ENCODE measurements at regions not wholly inside any gene's neighbourhood (a gene's known extent, or its start where the extent isn't known, plus 50 kb on each side); places are given as distances from the start of the nearest gene placed in this dataset.

GRCh38 chr4:38268837-38269236 lies 308.6 kb downstream of the PTTG2 start:
- no peaks in the 10 kb centered on the region for H3K4me1 Mint-ChIP-seq (ENCODE audit: low read depth)
- no peaks in the 10 kb centered on the region for H3K36me3 Mint-ChIP-seq (ENCODE audit: low read depth)
- DNase-seq (ENCODE audit: low spot score): no peak
- peaks cover 5% of the 10 kb centered on the region for H3K27me3 Mint-ChIP-seq (ENCODE audit: insufficient read depth)
- no peaks in the 10 kb centered on the region for H3K9me3 Mint-ChIP-seq
- H3K27ac Mint-ChIP-seq: no peak overlapping the region
- no peak overlapping the region for H3K4me3 Mint-ChIP-seq
- intact Hi-C loops (cut with micrococcal nuclease): no loop called here

GRCh38 chr4:38273407-38273806 lies 313.2 kb downstream of the PTTG2 start:
- H3K9me3 Mint-ChIP-seq: peaks cover 11% of the 10 kb centered on the region
- intact Hi-C loops (cut with micrococcal nuclease): no loop called here
- DNase-seq (ENCODE audit: low spot score): no peak
- no peak overlapping the region for H3K27ac Mint-ChIP-seq
- no peaks in the 10 kb centered on the region for H3K27me3 Mint-ChIP-seq (ENCODE audit: insufficient read depth)
- no peak overlapping the region for H3K4me3 Mint-ChIP-seq
- no peaks in the 10 kb centered on the region for H3K36me3 Mint-ChIP-seq (ENCODE audit: low read depth)
- no peaks in the 10 kb centered on the region for H3K4me1 Mint-ChIP-seq (ENCODE audit: low read depth)

GRCh38 chr4:38275331-38276100 lies 315.3 kb downstream of the PTTG2 start:
- peaks cover 12% of the 10 kb centered on the region for H3K9me3 Mint-ChIP-seq

GRCh38 chr4:38278255-38278654 lies 318.1 kb downstream of the PTTG2 start:
- Mint-ChIP-seq H3K27me3 (ENCODE audit: insufficient read depth) (peaks cover 3% of the 10 kb centered on the region), H3K9me3 (peaks cover 12% of the 10 kb centered on the region), H3K4me3 (no peak overlapping the region), H3K27ac (no peak overlapping the region), H3K4me1 (ENCODE audit: low read depth) (peaks cover 5% of the 10 kb centered on the region), H3K36me3 (ENCODE audit: low read depth) (no peaks in the 10 kb centered on the region)
- intact Hi-C loops (cut with micrococcal nuclease): no loop called here
- DNase-seq (ENCODE audit: low spot score): no peak

More at GRCh38 chr4:38275331-38276100, 315.3 kb downstream of the PTTG2 start:
- Mint-ChIP-seq H3K27ac (no peak overlapping the region), H3K4me3 (no peak overlapping the region), H3K36me3 (ENCODE audit: low read depth) (no peaks in the 10 kb centered on the region), H3K27me3 (ENCODE audit: insufficient read depth) (no peaks in the 10 kb centered on the region), H3K4me1 (ENCODE audit: low read depth) (no peaks in the 10 kb centered on the region)
- no peak for DNase-seq (ENCODE audit: low spot score)
- intact Hi-C loops (cut with micrococcal nuclease): no loop called here

- Mint-ChIP-seq H3K27me3 (ENCODE audit: insufficient read depth) (peaks cover 4% of the 10 kb centered on the region), H3K4me3 (no peak overlapping the region), H3K9me3 (peaks cover 12% of the 10 kb centered on the region), H3K36me3 (ENCODE audit: low read depth) (no peaks in the 10 kb centered on the region), H3K4me1 (ENCODE audit: low read depth) (peaks cover 5% of the 10 kb centered on the region), H3K27ac (no peak overlapping the region)
- DNase-seq (ENCODE audit: low spot score): no peak
- intact Hi-C loops (cut with micrococcal nuclease): no loop called here
Measured at GRCh38 chr4:38279077-38279476, 318.9 kb downstream of the PTTG2 start.

GRCh38 chr4:38279650-38280322 lies 319.6 kb downstream of the PTTG2 start:
- DNase-seq (ENCODE audit: low spot score): no peak
- peaks cover 12% of the 10 kb centered on the region for H3K9me3 Mint-ChIP-seq
- H3K4me3 Mint-ChIP-seq: no peak overlapping the region
- H3K36me3 Mint-ChIP-seq (ENCODE audit: low read depth): no peaks in the 10 kb centered on the region
- intact Hi-C loops (cut with micrococcal nuclease): no loop called here
- peaks cover 5% of the 10 kb centered on the region for H3K27me3 Mint-ChIP-seq (ENCODE audit: insufficient read depth)
- H3K27ac Mint-ChIP-seq: no peak overlapping the region
- peaks cover 5% of the 10 kb centered on the region for H3K4me1 Mint-ChIP-seq (ENCODE audit: low read depth)

- H3K4me1 Mint-ChIP-seq (ENCODE audit: low read depth): peaks cover 5% of the 10 kb centered on the region
- peaks cover 12% of the 10 kb centered on the region for H3K9me3 Mint-ChIP-seq
- H3K27me3 Mint-ChIP-seq (ENCODE audit: insufficient read depth): peaks cover 6% of the 10 kb centered on the region
- H3K36me3 Mint-ChIP-seq (ENCODE audit: low read depth): no peaks in the 10 kb centered on the region
- H3K27ac Mint-ChIP-seq: no peak overlapping the region
- intact Hi-C loops (cut with micrococcal nuclease): no loop called here
- DNase-seq (ENCODE audit: low spot score): no peak
- H3K4me3 Mint-ChIP-seq: no peak overlapping the region
Measured at GRCh38 chr4:38280323-38280706, 320.1 kb downstream of the PTTG2 start.

- H3K27ac Mint-ChIP-seq: no peak overlapping the region
- H3K9me3 Mint-ChIP-seq: peaks cover 12% of the 10 kb centered on the region
- peaks cover 8% of the 10 kb centered on the region for H3K27me3 Mint-ChIP-seq (ENCODE audit: insufficient read depth)
- no peak overlapping the region for H3K4me3 Mint-ChIP-seq
- H3K4me1 Mint-ChIP-seq (ENCODE audit: low read depth): peaks cover 5% of the 10 kb centered on the region
- H3K36me3 Mint-ChIP-seq (ENCODE audit: low read depth): no peaks in the 10 kb centered on the region
- no peak for DNase-seq (ENCODE audit: low spot score)
- intact Hi-C loops (cut with micrococcal nuclease): no loop called here
Measured at GRCh38 chr4:38281371-38282071, 321.3 kb downstream of the PTTG2 start.

- H3K36me3 Mint-ChIP-seq (ENCODE audit: low read depth): no peaks in the 10 kb centered on the region
- no peaks in the 10 kb centered on the region for H3K9me3 Mint-ChIP-seq
- H3K4me3 Mint-ChIP-seq: no peak overlapping the region
- no peak for DNase-seq (ENCODE audit: low spot score)
- peaks cover 5% of the 10 kb centered on the region for H3K4me1 Mint-ChIP-seq (ENCODE audit: low read depth)
- intact Hi-C loops (cut with micrococcal nuclease): no loop called here
- no peak overlapping the region for H3K27ac Mint-ChIP-seq
- peaks cover 8% of the 10 kb centered on the region for H3K27me3 Mint-ChIP-seq (ENCODE audit: insufficient read depth)
Measured at GRCh38 chr4:38283724-38284123, 323.5 kb downstream of the PTTG2 start.

- H3K4me3 Mint-ChIP-seq: no peak overlapping the region
- intact Hi-C loops (cut with micrococcal nuclease): no loop called here
- no peaks in the 10 kb centered on the region for H3K36me3 Mint-ChIP-seq (ENCODE audit: low read depth)
- H3K4me1 Mint-ChIP-seq (ENCODE audit: low read depth): peaks cover 5% of the 10 kb centered on the region
- H3K9me3 Mint-ChIP-seq: no peaks in the 10 kb centered on the region
- no peak for DNase-seq (ENCODE audit: low spot score)
- peaks cover 8% of the 10 kb centered on the region for H3K27me3 Mint-ChIP-seq (ENCODE audit: insufficient read depth)
- H3K27ac Mint-ChIP-seq: no peak overlapping the region
Measured at GRCh38 chr4:38284294-38285030, 324.3 kb downstream of the PTTG2 start.

GRCh38 chr4:38287101-38287851 lies 327.1 kb downstream of the PTTG2 start:
- intact Hi-C loops (cut with micrococcal nuclease): no loop called here
- Mint-ChIP-seq H3K4me1 (ENCODE audit: low read depth) (no peaks in the 10 kb centered on the region), H3K27ac (no peak overlapping the region), H3K27me3 (ENCODE audit: insufficient read depth) (peaks cover 11% of the 10 kb centered on the region), H3K36me3 (ENCODE audit: low read depth) (peaks cover 4% of the 10 kb centered on the region), H3K4me3 (no peak overlapping the region), H3K9me3 (peaks cover 12% of the 10 kb centered on the region)
- DNase-seq (ENCODE audit: low spot score): no peak

- no peak for DNase-seq (ENCODE audit: low spot score)
- intact Hi-C loops (cut with micrococcal nuclease): no loop called here
- H3K4me1 Mint-ChIP-seq (ENCODE audit: low read depth): no peaks in the 10 kb centered on the region
- H3K27me3 Mint-ChIP-seq (ENCODE audit: insufficient read depth): peaks cover 15% of the 10 kb centered on the region
- peaks cover 33% of the 10 kb centered on the region for H3K9me3 Mint-ChIP-seq
- no peak overlapping the region for H3K27ac Mint-ChIP-seq
- H3K36me3 Mint-ChIP-seq (ENCODE audit: low read depth): peaks cover 4% of the 10 kb centered on the region
- no peak overlapping the region for H3K4me3 Mint-ChIP-seq
Measured at GRCh38 chr4:38289553-38289952, 329.4 kb downstream of the PTTG2 start.

Data from activated T-helper 1 cell treated with anti-CD3 and anti-CD28 coated beads, Interleukin-12 subunit alpha, Interleukin-12 subunit beta, Interleukin-2, Interleukin-4 antibody, amounts not matched to agents 30 ng/mL and 10 ng/mL and 1 ng/mL, durations not matched to agents 14 hours and 24 hours and 36 hours (primary cell).